H1 (cell line): ENCODE measurements at regions not wholly inside any gene's neighbourhood (a gene's known extent, or its start where the extent isn't known, plus 50 kb on each side); places are given as distances from the start of the nearest gene placed in this dataset.

ENCODE experiments used
- CTCF ChIA-PET: fragments of 300-600 bp; sonication (Branson Sonifier 250); formaldehyde crosslinking; loops from one replicate; lab custom pipeline; 2021; ENCODE audit not compliant: partially characterized antibody; lab: Charles Lee
- POLR2A ChIA-PET: fragments of 300-600 bp; sonication (Branson Sonifier 250); formaldehyde crosslinking; loops from one replicate; lab custom pipeline; 2021; ENCODE audit warnings: inconsistent platforms; ENCODE audit not compliant: partially characterized antibody; lab: Charles Lee
- DNase-seq, 2 experiments: peaks; one replicate each; pipeline versions ENCODE4 v3.0.0 to v3.0.0-alpha.2; 2010 to 2022; ENCODE audit warnings: low spot score in 2 of 2, low read depth in 1 of 2, mixed read lengths in 1 of 2
- FAIRE-seq: peaks from 2 replicates; lab custom pipeline; 2011; peaks lifted over from hg19 to GRCh38; lab: Jason Lieb, UNC
- H2AFZ ChIP-seq: 2 replicates; pipeline ENCODE4 v1.8.1; 2012; ENCODE audit warnings: low read length, inconsistent platforms
- H2AK5ac ChIP-seq: 2 replicates; pipeline ENCODE4 v1.6.1; 2013; ENCODE audit warnings: low read depth, low read length
- H2BK120ac ChIP-seq: replicated peaks from 2 replicates; pipeline ENCODE3; 2013; ENCODE audit warnings: low read depth, low read length, inconsistent platforms
- H2BK12ac ChIP-seq: 2 replicates; pipeline ENCODE4 v1.6.1; 2013; ENCODE audit warnings: low read depth, low read length
- H2BK15ac ChIP-seq: 2 replicates; pipeline ENCODE4 v1.6.1; 2013; ENCODE audit warnings: low read length
- H2BK20ac ChIP-seq: 2 replicates; pipeline ENCODE4 v1.6.1; 2013; ENCODE audit warnings: low read length
- H2BK5ac ChIP-seq: 2 replicates; pipeline ENCODE4 v1.6.1; 2013; ENCODE audit warnings: low read depth, low read length
- H3K14ac ChIP-seq: 2 replicates; pipeline ENCODE4 v1.6.1; 2013; ENCODE audit warnings: inconsistent platforms; ENCODE audit not compliant: insufficient read length
- H3K18ac ChIP-seq: 2 replicates; pipeline ENCODE4 v1.6.1; 2013; ENCODE audit warnings: low read length; ENCODE audit errors: extremely low read depth
- H3K23ac ChIP-seq: 2 replicates; pipeline ENCODE4 v1.6.1; 2013; ENCODE audit warnings: inconsistent platforms; ENCODE audit not compliant: insufficient read length
- H3K23me2 ChIP-seq: 2 replicates; pipeline ENCODE4 v1.6.1; 2013; ENCODE audit warnings: low read depth, low read length
- H3K27ac ChIP-seq: 2 replicates; pipeline ENCODE4 v1.6.1; 2011; ENCODE audit warnings: low read depth, low read length, inconsistent platforms
- H3K27me3 ChIP-seq, 4 experiments: replicated peaks in 1 of 4; 1 replicate in 1 of 4; 2 replicates in 3 of 4; pipeline versions ENCODE4 v1.6.1 to v1.8.1; 2011 to 2013; ENCODE audit warnings: low read length in 3 of 4, mild to moderate bottlenecking in 3 of 4, inconsistent platforms in 2 of 4, mixed read lengths in 2 of 4, moderate library complexity in 1 of 4; ENCODE audit not compliant: control insufficient read depth in 3 of 4, insufficient read depth in 3 of 4; ENCODE audit errors: extremely low read depth in 1 of 4
- H3K36me3 ChIP-seq, 4 experiments: 2 replicates each; pipeline versions ENCODE4 v1.6.1 to v1.8.1; 2011 to 2013; ENCODE audit warnings: mild to moderate bottlenecking in 4 of 4, low read length in 3 of 4, moderate library complexity in 2 of 4, control low read depth in 1 of 4, inconsistent platforms in 1 of 4; ENCODE audit not compliant: insufficient read depth in 4 of 4, control insufficient read depth in 2 of 4
- H3K4ac ChIP-seq: replicated peaks from 2 replicates; pipeline ENCODE3; 2013; ENCODE audit warnings: low read length, low read depth, mixed read lengths, inconsistent platforms; ENCODE audit not compliant: insufficient read length
- H3K4me1 ChIP-seq, 4 experiments: replicated peaks in 1 of 4; 1 replicate in 1 of 4; 2 replicates in 3 of 4; pipeline versions ENCODE4 v1.6.1 to v1.8.1; 2011 to 2013; ENCODE audit warnings: low read length in 3 of 4, inconsistent platforms in 2 of 4, mixed read lengths in 1 of 4; ENCODE audit not compliant: insufficient read depth in 4 of 4, control insufficient read depth in 3 of 4
- H3K4me2 ChIP-seq, 2 experiments: 2 replicates each; pipeline versions ENCODE4 v1.6.1 to v1.8.1; 2011 to 2013; ENCODE audit warnings: low read depth in 2 of 2, low read length in 2 of 2, control low read depth in 1 of 2, inconsistent platforms in 1 of 2, mild to moderate bottlenecking in 1 of 2; ENCODE audit not compliant: insufficient read depth in 1 of 2
- H3K4me3 ChIP-seq, 4 experiments: fragments of 200-600, 300-600 bp in 1 of 4; sonication (generic), shearing (Covaris generic), sonication (Bioruptor Twin) in 1 of 4; 2 replicates each; pipeline versions ENCODE4 v1.5.1 to v1.8.1; 2011 to 2016; ENCODE audit warnings: low read length in 4 of 4, low read depth in 3 of 4, control low read depth in 2 of 4, inconsistent platforms in 2 of 4, mild to moderate bottlenecking in 2 of 4, mixed read lengths in 1 of 4, moderate library complexity in 1 of 4; ENCODE audit not compliant: insufficient read depth in 2 of 4; ENCODE audit errors: extremely low read depth in 1 of 4
- H3K56ac ChIP-seq: replicated peaks from 2 replicates; pipeline ENCODE3; 2013; ENCODE audit warnings: low read depth, mild to moderate bottlenecking, mixed read lengths, low read length, inconsistent platforms; ENCODE audit not compliant: insufficient read length
- H3K79me1 ChIP-seq: 2 replicates; pipeline ENCODE4 v1.6.1; 2013; ENCODE audit warnings: low read depth, low read length, control low read depth
- H3K79me2 ChIP-seq, 2 experiments: 2 replicates each; pipeline versions ENCODE4 v1.6.1 to v1.8.1; 2012 to 2013; ENCODE audit warnings: low read length in 2 of 2, mild to moderate bottlenecking in 2 of 2, inconsistent platforms in 1 of 2; ENCODE audit not compliant: insufficient read depth in 2 of 2, control insufficient read depth in 1 of 2
- H3K9ac ChIP-seq, 4 experiments: replicated peaks in 1 of 4; 1 replicate in 1 of 4; 2 replicates in 3 of 4; pipeline versions ENCODE4 v1.6.1 to v1.8.1; 2011 to 2013; ENCODE audit warnings: low read depth in 3 of 4, low read length in 3 of 4, control low read depth in 2 of 4, mild to moderate bottlenecking in 2 of 4, moderate library complexity in 2 of 4, inconsistent platforms in 1 of 4; ENCODE audit errors: extremely low read depth in 1 of 4
- H3K9me3 ChIP-seq, 2 experiments: 2 replicates each; pipeline versions ENCODE4 v1.6.1 to v1.8.1; 2012 to 2013; ENCODE audit warnings: mild to moderate bottlenecking in 2 of 2, moderate library complexity in 2 of 2, control low read depth in 1 of 2, inconsistent platforms in 1 of 2, low read depth in 1 of 2, low read length in 1 of 2, mixed read lengths in 1 of 2; ENCODE audit not compliant: insufficient read depth in 2 of 2
- H4K20me1 ChIP-seq, 2 experiments: replicated peaks in 1 of 2; 2 replicates each; pipeline versions ENCODE3 to v1.8.1; 2011 to 2013; ENCODE audit warnings: inconsistent platforms in 2 of 2, low read length in 2 of 2, mild to moderate bottlenecking in 1 of 2; ENCODE audit not compliant: insufficient read depth in 2 of 2, control insufficient read depth in 1 of 2
- H4K5ac ChIP-seq: 2 replicates; pipeline ENCODE4 v1.6.1; 2013; ENCODE audit warnings: low read length, low read depth, mixed read lengths, inconsistent platforms; ENCODE audit not compliant: insufficient read length
- H4K8ac ChIP-seq: 2 replicates; pipeline ENCODE4 v1.8.0; 2013; ENCODE audit warnings: mild to moderate bottlenecking, moderate library complexity, low read length, inconsistent platforms; ENCODE audit not compliant: insufficient read depth; ENCODE audit errors: extremely low read depth
- H4K91ac ChIP-seq: replicated peaks from 2 replicates; pipeline ENCODE3; 2013; ENCODE audit warnings: low read length, mixed read lengths, inconsistent platforms; ENCODE audit not compliant: insufficient read length
- ATF2 ChIP-seq: IDR thresholded peaks from 2 replicates; pipeline ENCODE4 v1.6.1; 2012; ENCODE audit warnings: low read length, inconsistent platforms
- ATF3 ChIP-seq: IDR thresholded peaks from 2 replicates; pipeline ENCODE4 v1.6.1; 2011; ENCODE audit warnings: low read depth, mild to moderate bottlenecking, low read length; ENCODE audit not compliant: insufficient read depth
- BACH1 ChIP-seq: IDR thresholded peaks from 2 replicates; pipeline ENCODE4 v1.6.1; 2012; ENCODE audit warnings: low read length, improper control_type of control experiment
- CHD1 ChIP-seq: IDR thresholded peaks from 2 replicates; pipeline ENCODE4 v1.6.1; 2012; ENCODE audit warnings: low read depth, low read length, improper control_type of control experiment
- EGR1 ChIP-seq: IDR thresholded peaks from 2 replicates; pipeline ENCODE4 v1.6.1; 2011; ENCODE audit warnings: low read depth, low read length, borderline replicate concordance
- MAFK ChIP-seq: IDR thresholded peaks from 2 replicates; pipeline ENCODE4 v1.6.1; 2012; ENCODE audit warnings: low read depth, mild to moderate bottlenecking, improper control_type of control experiment, low read length
- NANOG ChIP-seq: IDR thresholded peaks from 2 replicates; pipeline ENCODE4 v1.6.1; 2011; ENCODE audit warnings: low read length, low read depth, mild to moderate bottlenecking, inconsistent platforms; ENCODE audit not compliant: insufficient read depth, poor library complexity, severe bottlenecking
- RBBP5 ChIP-seq: IDR thresholded peaks from 2 replicates; pipeline ENCODE4 v1.7.1; 2012; ENCODE audit warnings: low read depth, mild to moderate bottlenecking, inconsistent platforms, low read length, moderate library complexity, borderline replicate concordance
- RNF2 ChIP-seq: fragments of 200-900, 300-1000 bp; sonication (generic); IDR thresholded peaks from 2 replicates; pipeline ENCODE4 v1.7.1; 2016; ENCODE audit warnings: borderline replicate concordance, low read depth, mild to moderate bottlenecking, antibody characterized with exemption, low read length; ENCODE audit not compliant: poor library complexity, severe bottlenecking; ENCODE audit errors: missing control alignments
- SIN3A ChIP-seq, 2 experiments: IDR thresholded peaks in 1 of 2; conservative IDR thresholded peaks in 1 of 2; 2 replicates each; pipeline ENCODE4 v1.6.1; 2011 to 2012; ENCODE audit warnings: low read length in 2 of 2, improper control_type of control experiment in 1 of 2, low read depth in 1 of 2, mild to moderate bottlenecking in 1 of 2
- SRF ChIP-seq: IDR thresholded peaks from 2 replicates; pipeline ENCODE4 v1.6.1; 2011; ENCODE audit warnings: mild to moderate bottlenecking, low read depth, low read length, moderate library complexity
- TEAD4 ChIP-seq: IDR thresholded peaks from 2 replicates; pipeline ENCODE4 v1.6.1; 2012; ENCODE audit warnings: low read depth, low read length, inconsistent platforms, mixed read lengths

GRCh38 chr13:50731400-50731799 lies 112.1 kb downstream of the DLEU7 start:
- Histone ChIP-seq H4K20me1 (no peaks in the 10 kb centered on the region), H3K18ac (no peak overlapping the region), H3K9me3 (peaks cover 6 to 9% of the 10 kb centered on the region in 2 experiments), H4K91ac (no peak overlapping the region), H2BK20ac (no peak overlapping the region), H2BK120ac (no peak overlapping the region), H3K4me3 (no peak overlapping the region), H3K27me3 (no peaks in the 10 kb centered on the region), H3K4ac (no peak overlapping the region), H2AFZ (no peak overlapping the region), H3K14ac (no peak overlapping the region), H3K9ac (no peak overlapping the region), H2BK15ac (no peak overlapping the region), H3K4me1 (no peaks in the 10 kb centered on the region), H3K27ac (no peak overlapping the region), H3K23ac (no peak overlapping the region), H2BK5ac (no peak overlapping the region), H3K79me1 (no peaks in the 10 kb centered on the region), H2AK5ac (no peak overlapping the region), H4K8ac (no peak overlapping the region), H4K5ac (no peak overlapping the region), H3K4me2 (no peak overlapping the region), H2BK12ac (no peak overlapping the region), H3K56ac (no peak overlapping the region), H3K23me2 (no peaks in the 10 kb centered on the region), H3K36me3 (peaks cover 0 to 3% (median 0%) of the 10 kb centered on the region in 4 experiments; a peak in 1 of 8 replicates), H3K79me2 (no peaks in the 10 kb centered on the region)
- ChIA-PET POLR2A (no interaction called here), CTCF (no interaction called here)
- FAIRE-seq = no peak
- TF ChIP-seq BACH1 (no peak), ATF3 (no peak), EGR1 (no peak), RBBP5 (no peak), ATF2 (no peak), NANOG (no peak), CHD1 (no peak), SRF (no peak), SIN3A (conservative IDR thresholded peaks at IDR 0.05 in 1 of 2, IDR thresholded peaks at IDR 0.05 in 1 of 2; ENCODE audit: low read depth in 1 of 2, low read length in 2 of 2) (no peak), MAFK (no peak), RNF2 (no peak), TEAD4 (no peak)
- no peak for DNase-seq
